ENCODE measurements at regions not wholly inside any gene's neighbourhood (a gene's known extent, or its start where the extent isn't known, plus 50 kb on each side); places are given as distances from the start of the nearest gene placed in this dataset.

GRCh38 chr2:173705656-173706055 is 259.5 kb downstream of the SP3 start:
- TF ChIP-seq, protein P1, sequence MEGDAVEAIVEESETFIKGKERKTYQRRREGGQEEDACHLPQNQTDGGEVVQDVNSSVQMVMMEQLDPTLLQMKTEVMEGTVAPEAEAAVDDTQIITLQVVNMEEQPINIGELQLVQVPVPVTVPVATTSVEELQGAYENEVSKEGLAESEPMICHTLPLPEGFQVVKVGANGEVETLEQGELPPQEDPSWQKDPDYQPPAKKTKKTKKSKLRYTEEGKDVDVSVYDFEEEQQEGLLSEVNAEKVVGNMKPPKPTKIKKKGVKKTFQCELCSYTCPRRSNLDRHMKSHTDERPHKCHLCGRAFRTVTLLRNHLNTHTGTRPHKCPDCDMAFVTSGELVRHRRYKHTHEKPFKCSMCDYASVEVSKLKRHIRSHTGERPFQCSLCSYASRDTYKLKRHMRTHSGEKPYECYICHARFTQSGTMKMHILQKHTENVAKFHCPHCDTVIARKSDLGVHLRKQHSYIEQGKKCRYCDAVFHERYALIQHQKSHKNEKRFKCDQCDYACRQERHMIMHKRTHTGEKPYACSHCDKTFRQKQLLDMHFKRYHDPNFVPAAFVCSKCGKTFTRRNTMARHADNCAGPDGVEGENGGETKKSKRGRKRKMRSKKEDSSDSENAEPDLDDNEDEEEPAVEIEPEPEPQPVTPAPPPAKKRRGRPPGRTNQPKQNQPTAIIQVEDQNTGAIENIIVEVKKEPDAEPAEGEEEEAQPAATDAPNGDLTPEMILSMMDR (conservative IDR thresholded peaks at IDR 0.05; ENCODE audit: low read depth, low read length): no peak
- TF ChIP-seq EZH2phosphoT487 (IDR thresholded peaks at IDR 0.05; ENCODE audit: borderline replicate concordance, low read length): no peak

All from PC-3 (cell line).